Testis (tissue), 2 donors: ENCODE measurements at regions not wholly inside any gene's neighbourhood (a gene's known extent, or its start where the extent isn't known, plus 50 kb on each side); places are given as distances from the start of the nearest gene placed in this dataset.

Source experiments
- POLR2A ChIP-seq: fragments of 450-650 bp; IDR thresholded peaks from one replicate; pipeline ENCODE4 v1.6.1; 2017; ENCODE audit warnings: antibody characterized with exemption, mild to moderate bottlenecking, moderate library complexity
- TF ChIP-seq, protein P1 (sequence below), 3 experiments: fragments of 450-650 bp in 2 of 3; fragments of 200-600 bp in 1 of 3; sonication (generic) in 1 of 3; IDR thresholded peaks; one replicate each; pipeline ENCODE4 v1.5.1; 2016 to 2019; ENCODE audit warnings: antibody characterized with exemption in 3 of 3, mild to moderate bottlenecking in 2 of 3, moderate library complexity in 1 of 3

DNA sequence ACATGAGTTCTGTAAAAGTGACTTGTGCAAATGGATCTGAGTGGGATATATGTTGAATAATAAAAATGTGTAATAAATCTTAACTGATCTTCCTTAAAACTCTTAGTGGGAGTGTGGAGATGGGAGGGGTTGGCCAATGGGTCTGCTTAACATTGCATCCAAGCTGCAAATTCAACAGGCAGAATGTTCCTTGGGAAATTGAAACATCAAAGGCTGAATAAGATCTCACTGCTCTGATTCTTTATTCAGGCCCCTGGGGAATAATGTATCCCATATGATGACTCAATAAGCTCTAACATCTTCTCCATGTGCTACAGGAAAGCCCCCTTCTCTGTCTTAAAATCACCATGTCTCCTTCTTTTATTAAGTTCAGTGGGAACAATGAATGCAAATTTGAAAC is 373.2 kb upstream of the PODXL start:
- TF ChIP-seq, protein P1, sequence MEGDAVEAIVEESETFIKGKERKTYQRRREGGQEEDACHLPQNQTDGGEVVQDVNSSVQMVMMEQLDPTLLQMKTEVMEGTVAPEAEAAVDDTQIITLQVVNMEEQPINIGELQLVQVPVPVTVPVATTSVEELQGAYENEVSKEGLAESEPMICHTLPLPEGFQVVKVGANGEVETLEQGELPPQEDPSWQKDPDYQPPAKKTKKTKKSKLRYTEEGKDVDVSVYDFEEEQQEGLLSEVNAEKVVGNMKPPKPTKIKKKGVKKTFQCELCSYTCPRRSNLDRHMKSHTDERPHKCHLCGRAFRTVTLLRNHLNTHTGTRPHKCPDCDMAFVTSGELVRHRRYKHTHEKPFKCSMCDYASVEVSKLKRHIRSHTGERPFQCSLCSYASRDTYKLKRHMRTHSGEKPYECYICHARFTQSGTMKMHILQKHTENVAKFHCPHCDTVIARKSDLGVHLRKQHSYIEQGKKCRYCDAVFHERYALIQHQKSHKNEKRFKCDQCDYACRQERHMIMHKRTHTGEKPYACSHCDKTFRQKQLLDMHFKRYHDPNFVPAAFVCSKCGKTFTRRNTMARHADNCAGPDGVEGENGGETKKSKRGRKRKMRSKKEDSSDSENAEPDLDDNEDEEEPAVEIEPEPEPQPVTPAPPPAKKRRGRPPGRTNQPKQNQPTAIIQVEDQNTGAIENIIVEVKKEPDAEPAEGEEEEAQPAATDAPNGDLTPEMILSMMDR (IDR thresholded peaks at IDR 0.05), result no peak
- no peak for TF ChIP-seq POLR2A
